PC-3 (cell line): ENCODE measurements at regions not wholly inside any gene's neighbourhood (a gene's known extent, or its start where the extent isn't known, plus 50 kb on each side); places are given as distances from the start of the nearest gene placed in this dataset.

Experiments
- ATAC-seq: fragments of 200-7000 bp; cut with Tn5 transposase; 2 replicates; pipeline ENCODE4 v1.9.1; 2020; ENCODE audit warnings: mild to moderate bottlenecking, moderate library complexity
- BruUV-seq: library from RNA; stranded (reverse); fragments of 400-500 nt; replicated peaks from 2 replicates; lab custom pipeline; 2021; lab: Mats Ljungman, UMichigan
- CTCF ChIA-PET: fragments of 300-600 bp; sonication (Branson Sonifier 250); formaldehyde crosslinking; loops from one replicate; lab custom pipeline; 2022; ENCODE audit warnings: antibody characterized with exemption; lab: Charles Lee
- POLR2A ChIA-PET: fragments of 300-600 bp; sonication (Branson Sonifier 250); formaldehyde crosslinking; loops from one replicate; lab custom pipeline; 2022; ENCODE audit warnings: antibody characterized with exemption; ENCODE audit not compliant: unreplicated experiment; lab: Charles Lee
- DNase-seq: peaks from one replicate; pipeline ENCODE4 v3.0.0-alpha.2; 2015
- H2AFZ ChIP-seq: fragments of 300-600 bp; sonication (generic); 2 replicates; pipeline ENCODE4 v1.6.0; 2016; ENCODE audit warnings: antibody characterized with exemption, low read length
- H3F3A ChIP-seq: fragments of 300-600 bp; sonication (generic); one replicate; pipeline ENCODE4 v1.6.0; 2017; ENCODE audit warnings: antibody characterized with exemption, low read length, control low read depth, mild to moderate bottlenecking; ENCODE audit not compliant: unreplicated experiment
- H3K27ac ChIP-seq: fragments of 300-600 bp; sonication (generic); 2 replicates; pipeline ENCODE4 v1.5.1; 2016; ENCODE audit warnings: mild to moderate bottlenecking, low read length
- H3K27me3 ChIP-seq: fragments of 300-600 bp; sonication (generic); 2 replicates; pipeline ENCODE4 v1.6.1; 2016; ENCODE audit warnings: low read length, mixed read lengths
- H3K36me3 ChIP-seq: fragments of 300-600 bp; sonication (generic); 2 replicates; pipeline ENCODE4 v1.6.1; 2016; ENCODE audit warnings: low read depth, mixed run types, low read length, mixed read lengths
- H3K4me1 ChIP-seq: fragments of 300-600 bp; sonication (generic); 2 replicates; pipeline ENCODE4 v1.5.1; 2016; ENCODE audit warnings: low read length; ENCODE audit not compliant: insufficient read depth
- H3K4me2 ChIP-seq: fragments of 300-600 bp; sonication (generic); 2 replicates; pipeline ENCODE4 v1.6.0; 2016; ENCODE audit warnings: low read length
- H3K4me3 ChIP-seq: fragments of 300-600 bp; sonication (generic); 2 replicates; pipeline ENCODE4 v1.5.1; 2016; ENCODE audit warnings: mild to moderate bottlenecking, low read length, mixed read lengths
- H3K79me2 ChIP-seq: fragments of 300-600 bp; sonication (generic); 2 replicates; pipeline ENCODE4 v1.6.1; 2017; ENCODE audit warnings: low read length, mixed read lengths
- H3K9ac ChIP-seq: fragments of 300-600 bp; sonication (generic); 2 replicates; pipeline ENCODE4 v1.6.0; 2016; ENCODE audit warnings: mild to moderate bottlenecking, low read length
- H3K9me2 ChIP-seq: fragments of 300-600 bp; sonication (generic); replicated peaks from 2 replicates; pipeline ENCODE4 v1.6.1; 2016; ENCODE audit warnings: mixed run types, low read length, mixed read lengths
- H3K9me3 ChIP-seq: fragments of 300-600 bp; sonication (generic); 2 replicates; pipeline ENCODE4 v1.6.1; 2016; ENCODE audit warnings: low read length, mixed read lengths
- H4K20me1 ChIP-seq: fragments of 300-600 bp; sonication (generic); 2 replicates; pipeline ENCODE4 v1.6.1; 2016; ENCODE audit warnings: low read length, mixed read lengths
- CTCF ChIP-seq: fragments of 300-600 bp; sonication (generic); conservative IDR thresholded peaks from 2 replicates; pipeline ENCODE4 v1.5.1; 2017; ENCODE audit warnings: antibody characterized with exemption, low read depth, mild to moderate bottlenecking, low read length
- EZH2 ChIP-seq: fragments of 300-600 bp; sonication (generic); IDR thresholded peaks from one replicate; pipeline ENCODE4 v1.6.1; 2017; ENCODE audit warnings: antibody characterized with exemption, mild to moderate bottlenecking, low read length; ENCODE audit not compliant: unreplicated experiment
- EZH2phosphoT487 ChIP-seq: fragments of 300-600 bp; sonication (generic); IDR thresholded peaks from 2 replicates; pipeline ENCODE4 v1.6.1; 2018; ENCODE audit warnings: mild to moderate bottlenecking, antibody characterized with exemption, low read length, borderline replicate concordance
- intact Hi-C: fragments of 100-400 bp; cut with micrococcal nuclease; formaldehyde crosslinking; loops from 2 replicates; pipeline ENCODE4 v1.9.0; 2023

- no peak overlapping the region for H3K4me2 ChIP-seq
- intact Hi-C loops: no loop called here
- H3F3A ChIP-seq: no peaks in the 10 kb centered on the region
- H3K4me1 ChIP-seq: no peaks in the 10 kb centered on the region
- POLR2A ChIA-PET: no interaction called here
- no peaks in the 10 kb centered on the region for H3K27me3 ChIP-seq
- no peak overlapping the region for H3K4me3 ChIP-seq
- H3K9me3 ChIP-seq: no peaks in the 10 kb centered on the region
- no peaks in the 10 kb centered on the region for H3K9me2 ChIP-seq
- H3K27ac ChIP-seq: no peak overlapping the region
- TF ChIP-seq EZH2phosphoT487 (no peak), EZH2 (no peak), CTCF (no peak)
- no TSS peak for BruUV-seq
- H2AFZ ChIP-seq: no peak overlapping the region
- no peak overlapping the region for H3K9ac ChIP-seq
- no peaks in the 10 kb centered on the region for H3K79me2 ChIP-seq
- ATAC-seq (no peak), DNase-seq (no peak)
- CTCF ChIA-PET: no interaction called here
- no peaks in the 10 kb centered on the region for H3K36me3 ChIP-seq
- no peaks in the 10 kb centered on the region for H4K20me1 ChIP-seq
Measured at GRCh38 chr21:18153063-18153462, 91.6 kb upstream of the CHODL start.

DNA sequence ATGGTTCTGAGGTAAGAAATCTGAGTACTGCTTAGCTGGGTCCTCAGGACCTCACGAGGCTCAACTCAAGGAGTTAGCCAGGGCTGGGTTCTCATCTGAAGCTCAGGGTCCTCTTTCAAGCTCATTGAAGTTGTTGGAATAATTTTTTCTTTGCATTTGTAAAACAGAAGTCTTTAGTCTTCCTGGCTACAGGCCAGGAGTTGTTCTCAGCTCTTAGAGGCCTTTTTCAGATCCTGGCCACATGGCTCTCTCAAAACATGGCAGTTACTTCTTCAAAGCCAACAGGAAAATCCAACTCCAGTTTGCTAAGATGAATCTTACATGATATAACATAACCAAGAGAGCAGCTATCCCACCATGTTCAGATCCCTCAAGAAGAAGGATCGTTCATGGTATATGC is 92.3 kb upstream of the CHODL start:
- H2AFZ ChIP-seq: no peak overlapping the region
- no peaks in the 10 kb centered on the region for H3K79me2 ChIP-seq
- H3K9me2 ChIP-seq: no peaks in the 10 kb centered on the region
- H3K9me3 ChIP-seq: no peaks in the 10 kb centered on the region
- ChIA-PET CTCF (no interaction called here), POLR2A (no interaction called here)
- no peaks in the 10 kb centered on the region for H3K4me1 ChIP-seq
- H3K9ac ChIP-seq: no peak overlapping the region
- no peaks in the 10 kb centered on the region for H3K27me3 ChIP-seq
- no TSS peak for BruUV-seq
- no peak overlapping the region for H3K4me2 ChIP-seq
- intact Hi-C loops: no loop called here
- TF ChIP-seq CTCF (no peak), EZH2phosphoT487 (no peak), EZH2 (no peak)
- no peak overlapping the region for H3K27ac ChIP-seq
- no peaks in the 10 kb centered on the region for H4K20me1 ChIP-seq
- no peak for ATAC-seq
- no peak overlapping the region for H3K4me3 ChIP-seq
- no peaks in the 10 kb centered on the region for H3F3A ChIP-seq
- DNase-seq: no peak
- H3K36me3 ChIP-seq: no peaks in the 10 kb centered on the region

GRCh38 chr21:18151046-18151445 is 93.6 kb upstream of the CHODL start:
- no peaks in the 10 kb centered on the region for H3K4me1 ChIP-seq
- no peaks in the 10 kb centered on the region for H3K9me2 ChIP-seq
- no peaks in the 10 kb centered on the region for H3F3A ChIP-seq
- H3K4me3 ChIP-seq: no peak overlapping the region
- intact Hi-C loops: no loop called here
- H3K9ac ChIP-seq: no peak overlapping the region
- no peaks in the 10 kb centered on the region for H3K79me2 ChIP-seq
- POLR2A ChIA-PET: no interaction called here
- H3K27me3 ChIP-seq: no peaks in the 10 kb centered on the region
- no peaks in the 10 kb centered on the region for H3K36me3 ChIP-seq
- no TSS peak for BruUV-seq
- TF ChIP-seq EZH2phosphoT487: no peak
- TF ChIP-seq CTCF: no peak
- no peak for TF ChIP-seq EZH2
- DNase-seq (no peak), ATAC-seq (no peak)
- no peaks in the 10 kb centered on the region for H4K20me1 ChIP-seq
- CTCF ChIA-PET: no interaction called here
- no peak overlapping the region for H2AFZ ChIP-seq
- no peaks in the 10 kb centered on the region for H3K9me3 ChIP-seq
- H3K4me2 ChIP-seq: no peak overlapping the region
- H3K27ac ChIP-seq: no peak overlapping the region
